Activated naive CD4-positive, alpha-beta T cell (primary cell): ENCODE measurements at regions not wholly inside any gene's neighbourhood (a gene's known extent, or its start where the extent isn't known, plus 50 kb on each side); places are given as distances from the start of the nearest gene placed in this dataset.

ENCODE experiments used
- DNase-seq, 4 experiments: peaks; one replicate each; lab custom pipeline; 2025; lab: John Stamatoyannopoulos, UW

GRCh38 chr14:62280366-62280765 lies 518.1 kb downstream of the SNAPC1 start:
- DNase-seq = no peak

GRCh38 chr14:62283837-62284236 lies 521.6 kb downstream of the SNAPC1 start:
- DNase-seq = no peak

DNA sequence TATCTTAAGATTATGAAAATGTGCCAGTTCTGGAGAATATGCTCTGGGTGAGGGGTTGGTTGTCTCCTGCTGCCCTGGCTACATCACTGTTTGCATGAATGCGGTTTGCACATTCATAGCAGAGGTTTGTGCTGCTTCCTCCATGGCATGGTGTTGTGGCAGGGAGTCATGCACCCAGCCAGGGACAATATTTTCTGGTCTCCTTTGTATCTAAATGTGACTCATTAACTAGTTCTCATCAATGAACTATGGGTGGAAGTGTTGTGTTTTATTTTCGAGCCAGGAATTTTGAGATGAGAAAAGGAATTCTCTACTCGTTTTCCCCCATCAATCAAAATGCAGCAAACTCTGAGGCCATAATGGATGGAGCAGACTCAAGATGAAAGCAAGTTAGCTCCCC lies 527.3 kb downstream of the SNAPC1 start:
- no peak for DNase-seq

DNA sequence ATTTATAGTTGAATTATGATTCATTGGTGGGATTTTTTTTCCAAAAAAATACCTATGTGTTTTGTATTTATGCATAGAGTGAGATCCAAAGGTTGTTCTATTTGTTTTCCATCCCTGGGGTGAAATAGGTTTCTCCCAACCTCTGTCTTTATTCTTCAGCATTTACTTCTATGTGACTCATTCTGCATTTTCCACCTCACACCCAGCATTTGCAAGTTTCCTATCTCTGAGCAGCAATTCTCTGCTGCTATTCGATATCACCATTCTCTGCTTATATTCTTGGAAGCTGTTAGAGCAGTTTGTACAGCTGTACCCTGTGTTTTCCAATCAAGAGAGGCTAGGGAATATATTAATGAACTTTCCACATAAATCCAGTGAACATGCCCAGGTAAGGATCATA lies 538.9 kb downstream of the SNAPC1 start:
- no peak for DNase-seq

DNA sequence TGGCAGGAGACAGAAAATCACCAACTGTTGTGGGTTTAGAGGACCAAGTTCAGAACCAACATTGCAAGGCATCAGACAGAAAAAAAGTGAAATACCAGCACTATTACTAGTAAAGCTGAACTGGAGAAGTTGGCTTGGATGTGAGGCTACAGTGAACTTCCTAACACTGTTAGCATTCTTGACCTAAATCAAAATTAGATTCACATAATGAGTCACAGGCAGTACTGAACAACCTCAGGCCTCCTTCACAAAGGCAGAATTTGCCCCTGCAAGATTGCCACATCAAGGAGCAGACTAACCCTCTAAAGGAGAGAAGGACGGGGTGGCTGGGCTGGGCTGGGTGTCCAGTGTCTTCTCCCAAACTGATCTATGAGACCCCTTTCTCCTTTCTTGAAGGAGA lies 539.7 kb downstream of the SNAPC1 start:
- no peak for DNase-seq

DNA sequence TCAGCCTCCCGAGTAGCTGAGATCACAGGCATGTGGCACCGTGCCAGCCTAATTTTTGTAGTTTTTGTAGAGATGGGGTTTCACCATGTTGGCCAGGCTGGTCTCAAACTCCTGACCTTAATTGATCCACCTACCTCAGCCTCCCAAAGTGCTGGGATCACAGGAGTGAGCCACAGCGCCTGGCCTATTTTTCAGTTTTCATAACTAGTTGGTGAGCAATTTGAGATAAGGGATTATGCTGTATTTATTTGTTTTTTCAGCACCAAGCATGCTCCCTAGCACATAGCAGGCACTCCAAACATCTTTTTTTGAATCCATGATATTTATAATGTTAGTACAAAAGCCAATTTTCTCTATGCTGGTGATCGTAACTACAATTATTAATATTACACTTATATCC lies 541.2 kb downstream of the SNAPC1 start:
- DNase-seq = no peak

DNA sequence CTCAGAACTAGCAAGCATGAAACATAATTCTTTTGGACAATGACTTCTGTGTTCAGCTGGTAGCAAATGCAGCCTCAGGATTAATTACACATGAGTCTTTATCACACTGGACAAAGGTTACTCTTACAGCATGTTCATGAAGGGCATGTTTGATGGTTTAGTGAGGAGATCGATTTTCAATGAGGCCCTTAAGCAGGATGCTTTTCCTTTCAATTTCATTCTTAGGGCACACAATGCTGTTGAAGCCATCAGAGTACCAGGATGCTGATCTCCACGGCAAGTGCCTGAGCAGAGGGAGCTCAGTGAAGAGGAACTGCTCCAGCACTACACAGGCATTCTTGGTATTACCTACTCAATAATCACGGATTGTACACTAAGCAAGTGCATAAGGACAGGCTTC lies 542.0 kb downstream of the SNAPC1 start:
- DNase-seq = no peak

DNA sequence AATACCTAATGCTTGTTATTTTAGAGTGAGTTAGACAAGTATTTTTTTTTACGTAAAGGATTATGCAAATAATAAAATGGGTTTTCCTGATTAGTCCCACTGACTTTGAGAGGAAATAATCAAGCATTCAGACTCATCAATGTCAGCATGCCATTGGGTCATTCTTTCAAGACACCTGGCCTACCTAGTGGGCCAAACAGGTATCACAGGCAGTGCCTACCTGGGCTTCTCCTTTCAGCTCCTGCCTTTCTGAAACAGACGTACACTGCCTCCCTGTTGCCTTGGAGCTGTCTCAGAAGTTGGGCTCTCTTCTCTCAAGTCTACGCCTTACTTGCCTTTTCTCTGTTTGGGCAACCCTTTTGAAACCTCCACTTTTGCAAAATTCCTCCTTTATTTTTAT lies 545.6 kb downstream of the SNAPC1 start:
- DNase-seq = no peak

- no peak for DNase-seq
Observed at GRCh38 chr14:62308316-62308715, 546.1 kb downstream of the SNAPC1 start.

DNA sequence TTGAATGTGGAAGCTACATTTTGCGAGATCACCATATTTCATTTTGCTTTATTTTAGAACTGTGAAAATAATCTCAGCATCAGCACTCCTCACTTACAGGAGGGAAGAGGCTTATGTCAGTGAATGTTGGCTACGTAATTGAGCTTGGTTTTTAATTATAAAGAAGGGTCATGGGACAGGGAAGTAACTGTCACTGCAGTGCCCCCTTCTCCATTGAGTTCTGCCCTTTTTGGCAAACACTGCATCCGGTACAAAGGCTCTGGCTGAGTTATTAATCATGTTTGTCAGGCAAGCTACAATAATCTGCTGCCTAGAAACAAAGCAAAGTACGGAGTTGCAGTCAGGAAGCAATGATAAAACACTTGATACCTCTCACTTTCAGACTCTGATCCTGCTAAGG lies 546.7 kb downstream of the SNAPC1 start:
- no peak for DNase-seq

DNA sequence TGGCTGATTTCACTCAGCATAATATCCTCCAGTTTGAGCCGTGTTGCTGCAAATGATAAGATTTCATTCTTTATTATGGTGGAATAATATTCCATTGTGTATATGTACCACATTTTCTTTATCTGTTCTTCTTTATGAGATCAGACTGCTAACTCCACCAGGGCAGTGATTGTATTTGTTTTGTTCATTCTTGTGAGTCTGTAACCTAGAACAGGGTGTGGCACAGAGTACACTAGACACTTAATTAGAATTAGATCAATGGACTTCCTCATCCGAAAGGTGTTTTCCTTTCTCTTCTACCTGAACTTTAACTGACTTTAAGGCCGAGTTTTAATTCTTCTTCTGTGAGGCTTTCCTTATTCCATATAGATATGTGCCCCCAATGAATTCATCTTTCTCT lies 551.0 kb downstream of the SNAPC1 start:
- no peak for DNase-seq

- no peak for DNase-seq
Observed at GRCh38 chr14:62314221-62314620, 552.0 kb downstream of the SNAPC1 start.

DNA sequence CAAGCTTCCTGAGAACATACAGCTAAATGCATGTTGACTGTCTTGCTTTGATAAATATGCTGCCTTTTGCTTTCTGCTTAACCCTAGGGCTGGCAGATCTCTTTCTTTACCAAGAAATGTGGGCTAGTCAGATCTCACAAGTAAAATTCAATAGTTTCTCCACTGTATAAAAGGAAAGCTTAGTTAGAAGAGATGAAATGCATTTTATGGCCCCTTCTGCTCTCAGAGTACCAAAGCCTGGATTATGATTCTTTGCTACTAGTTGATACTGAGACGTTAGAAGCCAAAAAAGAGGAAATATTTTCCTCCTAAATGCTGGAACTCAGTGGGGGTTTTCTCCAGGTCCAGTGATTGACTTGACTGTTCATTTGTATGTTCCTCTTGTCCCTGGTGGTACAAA lies 552.7 kb downstream of the SNAPC1 start:
- no peak for DNase-seq

DNA sequence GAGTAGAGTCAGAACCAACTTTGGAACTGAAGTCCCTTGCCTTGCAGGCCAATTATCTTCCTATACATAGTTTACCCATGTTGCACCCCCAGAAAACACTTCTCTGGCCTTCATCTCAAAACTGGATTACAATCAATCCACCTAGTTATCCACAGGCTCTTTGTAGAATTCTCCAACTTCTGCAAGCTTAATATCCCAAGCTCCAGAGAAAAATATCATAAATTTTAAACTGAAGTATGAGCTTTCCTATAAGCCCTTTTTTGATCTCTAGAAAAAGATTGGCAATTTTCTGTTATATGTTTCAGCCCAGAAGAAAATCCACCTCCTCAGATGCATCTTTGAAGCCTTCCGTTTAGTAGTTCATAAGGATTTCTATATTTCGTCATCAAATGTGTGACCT lies 553.4 kb downstream of the SNAPC1 start:
- no peak for DNase-seq

DNA sequence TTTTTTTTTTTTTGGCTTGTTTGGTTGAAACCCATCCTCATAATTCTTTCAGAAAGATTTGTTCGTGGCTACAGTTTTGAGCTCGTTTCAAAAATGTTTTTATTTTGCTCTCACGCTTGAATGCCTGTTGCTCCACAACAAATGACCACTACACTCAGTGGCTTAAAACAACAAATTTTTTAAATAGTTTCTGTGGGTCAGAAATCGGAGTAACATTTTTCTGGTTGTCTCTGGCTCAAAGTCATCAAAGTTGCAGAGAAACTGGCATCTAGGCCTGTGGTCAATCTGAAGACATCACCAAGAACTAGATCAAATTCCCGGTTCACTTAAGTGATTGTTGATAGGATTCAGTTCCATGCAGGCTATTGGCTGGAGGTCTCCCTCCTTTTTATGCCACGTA lies 560.0 kb downstream of the SNAPC1 start:
- DNase-seq = no peak

DNA sequence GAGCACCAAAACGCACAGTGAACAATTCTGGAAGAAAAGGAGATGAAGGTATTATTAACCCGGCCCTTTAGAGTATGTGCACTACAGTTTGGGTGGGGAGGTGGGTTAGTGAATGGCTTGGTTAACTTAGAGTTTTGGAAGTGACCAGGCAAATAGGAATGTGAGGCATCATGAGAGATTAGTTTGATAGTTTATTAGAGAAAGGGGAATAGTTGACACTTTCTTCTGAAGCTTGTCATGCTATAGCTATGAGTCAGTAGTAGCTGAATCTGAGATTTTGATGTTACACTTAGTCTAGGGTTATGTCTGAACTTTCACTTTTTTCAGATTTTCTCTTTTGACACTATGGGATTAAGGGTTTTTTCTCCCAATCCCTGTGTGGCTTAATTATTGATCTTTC lies 567.2 kb downstream of the SNAPC1 start:
- no peak for DNase-seq

GRCh38 chr14:62347562-62348011 lies 585.4 kb downstream of the SNAPC1 start:
- no peak for DNase-seq

- no peak for DNase-seq
Observed at GRCh38 chr14:62357362-62357761, 595.1 kb downstream of the SNAPC1 start.

DNA sequence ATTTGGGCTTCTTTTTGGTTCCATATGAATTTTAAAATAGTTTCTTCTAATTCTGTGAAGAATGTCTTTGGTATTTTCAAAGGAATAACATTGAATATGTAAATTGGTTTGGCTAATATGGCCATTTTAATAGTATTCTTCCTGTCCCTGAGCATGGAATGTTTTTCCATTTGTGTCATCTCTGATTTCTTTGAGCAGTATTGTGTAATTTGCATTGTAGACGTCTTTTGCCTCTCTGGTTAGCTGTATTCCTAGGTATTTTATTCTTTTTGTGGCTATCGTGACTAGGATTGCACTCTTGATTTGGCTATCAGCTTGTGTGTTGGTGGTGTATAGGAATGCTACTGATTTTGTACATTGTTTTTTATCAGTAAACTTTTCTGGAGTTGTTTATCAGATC lies 601.9 kb downstream of the SNAPC1 start:
- DNase-seq = no peak

DNA sequence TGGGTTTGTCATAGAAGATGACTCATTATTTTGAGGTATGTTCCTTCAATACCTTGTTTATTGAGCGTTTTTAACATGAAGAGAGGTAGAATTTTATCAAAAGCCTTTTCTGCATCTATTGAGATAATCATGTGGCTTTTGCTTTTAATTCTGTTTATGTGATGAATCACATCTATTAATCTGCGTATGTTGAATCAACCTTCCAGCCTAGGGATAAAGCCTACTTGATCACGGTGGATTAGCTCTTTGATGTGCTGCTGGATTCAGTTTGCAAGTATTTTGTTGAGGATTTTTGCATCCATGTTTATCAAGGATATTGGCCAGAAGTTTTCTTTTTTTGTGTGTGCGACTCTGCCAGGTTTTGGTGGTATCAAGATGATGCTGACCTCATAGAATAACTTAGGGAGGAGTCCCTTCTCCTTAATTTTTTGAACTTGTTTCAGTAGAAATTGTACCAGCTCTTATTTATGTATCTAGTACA lies 602.6 kb downstream of the SNAPC1 start:
- no peak for DNase-seq

DNA sequence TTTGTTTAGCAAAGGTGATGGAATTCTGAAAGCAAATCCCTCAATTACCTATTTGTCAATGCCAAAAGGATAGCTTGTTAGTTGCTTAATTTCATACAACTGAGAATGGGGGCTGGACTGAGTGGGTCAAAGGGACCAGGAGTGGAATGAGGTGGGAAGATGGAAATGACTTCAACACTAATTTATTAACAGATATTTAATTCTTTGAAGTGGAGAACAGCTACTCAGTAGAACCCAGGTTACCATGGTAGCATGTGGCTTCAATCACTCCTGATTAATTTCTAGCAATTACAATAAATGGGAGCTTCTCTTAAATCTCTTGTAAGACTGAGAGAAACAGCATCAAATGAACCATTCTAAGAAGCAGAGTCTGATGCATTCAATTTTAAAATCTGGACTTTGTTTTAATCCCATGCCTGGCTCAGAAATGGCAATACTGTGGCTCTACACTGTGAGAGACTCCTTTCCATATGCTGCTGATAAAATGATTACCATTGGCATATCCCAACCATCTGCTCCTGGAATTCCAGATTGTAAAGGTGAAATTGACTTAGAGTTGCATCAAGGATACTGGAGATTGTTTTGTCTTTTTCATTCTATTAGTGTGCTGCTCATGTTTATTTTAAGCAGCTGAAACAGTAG lies 607.8 kb downstream of the SNAPC1 start:
- no peak for DNase-seq

- no peak for DNase-seq
Observed at GRCh38 chr14:62373944-62374343, 611.7 kb downstream of the SNAPC1 start.

DNA sequence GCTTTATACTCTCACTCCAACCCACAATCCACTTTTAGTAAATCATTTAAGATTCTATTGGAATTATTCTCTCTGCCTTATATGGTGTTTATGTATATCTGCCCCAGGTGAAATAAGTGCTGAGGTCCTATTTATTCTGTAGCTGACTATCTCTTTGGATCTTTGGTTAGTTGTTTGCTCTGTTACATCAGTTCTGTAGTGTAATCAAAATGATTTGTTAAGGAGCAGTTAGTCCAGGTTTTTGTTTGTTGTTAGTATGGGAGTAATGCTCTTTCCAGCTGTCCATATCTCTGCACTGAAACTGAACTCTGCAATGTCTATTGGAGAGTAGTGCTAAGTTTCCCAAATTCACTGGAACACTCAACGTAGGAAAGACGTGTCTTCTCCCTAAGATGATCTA lies 615.8 kb downstream of the SNAPC1 start:
- no peak for DNase-seq

DNA sequence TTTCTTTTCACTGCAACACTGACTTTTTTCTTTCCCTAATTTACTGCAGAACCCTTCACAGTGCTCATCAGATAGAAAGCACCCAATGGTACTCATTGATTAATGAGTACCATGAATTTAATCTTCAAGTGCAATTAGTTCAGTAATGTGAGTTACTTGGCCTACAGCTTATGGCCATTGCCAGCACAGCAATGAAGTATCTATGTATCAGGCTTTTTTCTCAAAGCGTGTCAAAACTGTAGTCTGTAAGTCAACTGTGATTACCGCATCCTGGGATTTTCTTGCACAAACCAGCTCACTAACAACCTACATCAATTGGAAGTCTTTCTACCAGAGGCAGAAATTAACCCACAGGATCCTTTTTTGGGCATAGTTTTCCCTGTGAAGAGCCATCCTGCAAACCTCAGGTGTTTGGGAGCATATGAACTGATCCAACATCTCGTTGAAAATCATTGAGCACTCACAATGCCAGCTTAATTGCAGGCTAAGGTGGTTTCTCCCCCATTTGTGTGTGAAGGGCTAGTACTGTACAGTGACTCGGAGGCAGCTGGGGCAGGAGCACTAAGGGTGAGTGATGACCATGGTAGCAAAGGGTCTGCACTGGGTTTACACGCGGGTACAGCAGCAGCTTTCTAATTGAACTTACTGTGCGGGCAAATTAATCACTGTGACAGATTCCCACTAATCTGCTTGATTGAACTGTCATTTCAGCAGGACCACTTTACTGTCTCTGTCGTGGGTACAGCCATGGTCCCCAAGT lies 619.3 kb downstream of the SNAPC1 start:
- DNase-seq = no peak
